Ascending aorta (tissue), 2 donors: ENCODE measurements at regions not wholly inside any gene's neighbourhood (a gene's known extent, or its start where the extent isn't known, plus 50 kb on each side); places are given as distances from the start of the nearest gene placed in this dataset.

Experiments used
- DNase-seq, 2 donors: peaks; one replicate each; pipeline ENCODE4 v3.0.0-alpha.2; 2019; ENCODE audit warnings: low spot score in 2 of 2
- H3K27ac ChIP-seq, 2 donors: fragments of 200-600 bp; sonication (generic); one replicate each; pipeline ENCODE4 v1.5.1; 2016 to 2017; ENCODE audit warnings: mild to moderate bottlenecking in 1 of 2
- H3K27me3 ChIP-seq: fragments of 200-600 bp; sonication (generic); one replicate; pipeline ENCODE4 v1.5.1; 2017
- H3K36me3 ChIP-seq, 2 donors: fragments of 200-600 bp; sonication (generic); one replicate each; pipeline ENCODE4 v1.5.1; 2016
- H3K4me1 ChIP-seq, 2 donors: fragments of 200-600 bp; sonication (generic); one replicate each; pipeline ENCODE4 v1.5.1; 2016 to 2017; ENCODE audit warnings: mild to moderate bottlenecking in 1 of 2
- H3K4me3 ChIP-seq, 2 donors: fragments of 200-600 bp; sonication (generic); one replicate each; pipeline ENCODE4 v1.5.1; 2016 to 2017; ENCODE audit warnings: mild to moderate bottlenecking in 1 of 2
- H3K9me3 ChIP-seq, 2 donors: fragments of 200-600 bp; sonication (generic); one replicate each; pipeline ENCODE4 v1.5.1; 2016
- CTCF ChIP-seq, 3 experiments: fragments of 200-600 bp in 2 of 3; fragments of 450-650 bp in 1 of 3; sonication (generic) in 2 of 3; IDR thresholded peaks; one replicate each; pipeline ENCODE4 v1.5.1; 2016 to 2019; ENCODE audit warnings: antibody characterized with exemption in 3 of 3, mild to moderate bottlenecking in 1 of 3, moderate library complexity in 1 of 3
- intact Hi-C: fragments of 100-400 bp; cut with DNase I; formaldehyde crosslinking; loops from one replicate; pipeline ENCODE4 v1.15.1; 2023

GRCh38 chr5:12294151-12294550, 389.9 kb upstream of the CTNND2 start:
- intact Hi-C loops, result no loop called here
- no peak overlapping the region for H3K4me3 ChIP-seq
- H3K9me3 ChIP-seq, result no peaks in the 10 kb centered on the region
- no peak for TF ChIP-seq CTCF (IDR thresholded peaks at IDR 0.05)
- DNase-seq, result no peak
- no peaks in the 10 kb centered on the region for H3K36me3 ChIP-seq
- H3K27ac ChIP-seq, result no peak overlapping the region
- no peaks in the 10 kb centered on the region for H3K27me3 ChIP-seq
- no peaks in the 10 kb centered on the region for H3K4me1 ChIP-seq

- no peak for DNase-seq
- no peak overlapping the region for H3K4me3 ChIP-seq
- no peaks in the 10 kb centered on the region for H3K9me3 ChIP-seq
- no peaks in the 10 kb centered on the region for H3K4me1 ChIP-seq
- H3K27ac ChIP-seq, result no peak overlapping the region
- no peaks in the 10 kb centered on the region for H3K27me3 ChIP-seq
- H3K36me3 ChIP-seq, result no peaks in the 10 kb centered on the region
- intact Hi-C loops, result no loop called here
- TF ChIP-seq CTCF (IDR thresholded peaks at IDR 0.05), result no peak
Measured at GRCh38 chr5:12292610-12293204, 388.5 kb upstream of the CTNND2 start.

- H3K27me3 ChIP-seq, result no peaks in the 10 kb centered on the region
- no peak for TF ChIP-seq CTCF (IDR thresholded peaks at IDR 0.05)
- H3K4me1 ChIP-seq, result no peaks in the 10 kb centered on the region
- no peak for DNase-seq
- no peaks in the 10 kb centered on the region for H3K9me3 ChIP-seq
- no peaks in the 10 kb centered on the region for H3K36me3 ChIP-seq
- intact Hi-C loops, result no loop called here
- H3K4me3 ChIP-seq, result no peak overlapping the region
- no peak overlapping the region for H3K27ac ChIP-seq
Measured at GRCh38 chr5:12284604-12285003, 380.4 kb upstream of the CTNND2 start.

- Histone ChIP-seq H3K36me3 (no peaks in the 10 kb centered on the region), H3K9me3 (no peaks in the 10 kb centered on the region)
- intact Hi-C loops, result no loop called here
Measured at GRCh38 chr5:12277504-12278192, 373.4 kb upstream of the CTNND2 start.

GRCh38 chr5:12274236-12274635, 370.0 kb upstream of the CTNND2 start:
- TF ChIP-seq CTCF (IDR thresholded peaks at IDR 0.05), result no peak
- no peaks in the 10 kb centered on the region for H3K36me3 ChIP-seq
- no peak overlapping the region for H3K4me3 ChIP-seq
- no peak for DNase-seq
- H3K27ac ChIP-seq, result no peak overlapping the region
- H3K4me1 ChIP-seq, result no peaks in the 10 kb centered on the region
- H3K27me3 ChIP-seq, result no peaks in the 10 kb centered on the region
- intact Hi-C loops, result no loop called here
- H3K9me3 ChIP-seq, result no peaks in the 10 kb centered on the region

More at GRCh38 chr5:12277504-12278192, 373.4 kb upstream of the CTNND2 start:
- no peak for TF ChIP-seq CTCF (IDR thresholded peaks at IDR 0.05)
- DNase-seq, result no peak
- Histone ChIP-seq H3K27me3 (no peaks in the 10 kb centered on the region), H3K27ac (no peak overlapping the region), H3K4me1 (no peaks in the 10 kb centered on the region), H3K4me3 (no peak overlapping the region)
